T47D (cell line): ENCODE measurements at regions not wholly inside any gene's neighbourhood (a gene's known extent, or its start where the extent isn't known, plus 50 kb on each side); places are given as distances from the start of the nearest gene placed in this dataset.

Experiments
- DNase-seq, 2 experiments: peaks; one replicate each; pipeline versions ENCODE4 v3.0.0 to v3.0.0-alpha.2; 2011 to 2012; ENCODE audit warnings: low read depth in 1 of 2, low spot score in 1 of 2
- JUND ChIP-seq: IDR thresholded peaks from 2 replicates; pipeline ENCODE4 v1.6.1; 2012; ENCODE audit warnings: low read depth
- in situ Hi-C: cut with HindIII; loops from 2 replicates; pipeline ENCODE4 v1.10.0; 2016; ENCODE audit warnings: low sequenced_read_pairs, low pct_unique_long_range_greater_than_20kb

- no peak for DNase-seq
- no peak for TF ChIP-seq JUND
- in situ Hi-C loops, result no loop called here
Measured at GRCh38 chr16:86905302-86905701, 327.0 kb downstream of the FOXL1 start.

GRCh38 chr16:86906623-86907022 is 328.3 kb downstream of the FOXL1 start:
- TF ChIP-seq JUND, result no peak
- in situ Hi-C loops, result no loop called here
- DNase-seq, result no peak

GRCh38 chr16:86909359-86910160 is 331.2 kb downstream of the FOXL1 start:
- in situ Hi-C loops, result no loop called here
- TF ChIP-seq JUND, result no peak

GRCh38 chr16:86910161-86910769 is 331.9 kb downstream of the FOXL1 start:
- no peak for DNase-seq
- in situ Hi-C loops, result no loop called here
- no peak for TF ChIP-seq JUND

More at GRCh38 chr16:86909359-86910160, 331.2 kb downstream of the FOXL1 start:
- no peak for DNase-seq

- DNase-seq, result no peak
- in situ Hi-C loops, result no loop called here
- TF ChIP-seq JUND, result no peak
Measured at GRCh38 chr16:86911437-86911958, 333.1 kb downstream of the FOXL1 start.

GRCh38 chr16:86913886-86914285 is 335.5 kb downstream of the FOXL1 start:
- DNase-seq, result no peak
- TF ChIP-seq JUND, result no peak
- in situ Hi-C loops, result no loop called here

GRCh38 chr16:86914876-86915717 is 336.7 kb downstream of the FOXL1 start:
- in situ Hi-C loops, result no loop called here
- DNase-seq, result no peak
- TF ChIP-seq JUND, result no peak

- DNase-seq, result no peak
- in situ Hi-C loops, result no loop called here
- no peak for TF ChIP-seq JUND
Measured at GRCh38 chr16:86917471-86918365, 339.4 kb downstream of the FOXL1 start.

- TF ChIP-seq JUND, result no peak
- DNase-seq, result no peak
- in situ Hi-C loops, result no loop called here
Measured at GRCh38 chr16:86918637-86919036, 340.3 kb downstream of the FOXL1 start.

GRCh38 chr16:86919078-86919477 is 340.7 kb downstream of the FOXL1 start:
- DNase-seq, result no peak
- in situ Hi-C loops, result no loop called here
- no peak for TF ChIP-seq JUND

- in situ Hi-C loops, result no loop called here
- no peak for DNase-seq
- TF ChIP-seq JUND, result no peak
Measured at GRCh38 chr16:86919578-86920305, 341.4 kb downstream of the FOXL1 start.

GRCh38 chr16:86921289-86921688 is 342.9 kb downstream of the FOXL1 start:
- in situ Hi-C loops, result no loop called here
- no peak for TF ChIP-seq JUND

More at GRCh38 chr16:86921289-86921688, 342.9 kb downstream of the FOXL1 start:
- no peak for DNase-seq
